A549 (cell line): ENCODE measurements at regions not wholly inside any gene's neighbourhood (a gene's known extent, or its start where the extent isn't known, plus 50 kb on each side); places are given as distances from the start of the nearest gene placed in this dataset.

Experiments
- ATAC-seq, 2 experiments: fragments of 200-7000 bp in 1 of 2; fragments of >200 bp in 1 of 2; cut with Nextera tagmentation in 1 of 2; cut with Tn5 transposase in 1 of 2; 3 replicates each; pipeline versions ENCODE4 v1.8.0 to v1.9.1; 2018 to 2020; ENCODE audit warnings: mild to moderate bottlenecking in 1 of 2, moderate library complexity in 1 of 2
- CTCF ChIA-PET: fragments of 300-600 bp; sonication (Branson Sonifier 250); formaldehyde crosslinking; extraction: SDS; loops from one replicate; lab custom pipeline; 2021; ENCODE audit warnings: antibody characterized with exemption, inconsistent platforms; lab: Yijun Ruan, JAX
- POLR2A ChIA-PET: fragments of 350-600 bp; formaldehyde crosslinking; extraction: SDS; loops from one replicate; lab custom pipeline; 2021; ENCODE audit warnings: antibody characterized with exemption, inconsistent platforms; lab: Yijun Ruan, JAX
- DNase-seq, 2 experiments: peaks; one replicate each; pipeline versions ENCODE4 v3.0.0 to v3.0.0-alpha.2; 2011 to 2016; ENCODE audit warnings: low read depth in 1 of 2, low spot score in 1 of 2
- FAIRE-seq: peaks from 2 replicates; lab custom pipeline; 2011; peaks lifted over from hg19 to GRCh38; lab: Jason Lieb, UNC
- H3K27ac ChIP-seq, 2 experiments: fragments of >200 bp; sonication (Bioruptor Twin); formaldehyde crosslinking; 3 replicates each; pipeline ENCODE4 v1.5.1; 2016 to 2017
- H3K4me1 ChIP-seq: fragments of >200 bp; sonication (Bioruptor Twin); formaldehyde crosslinking; 3 replicates; pipeline ENCODE4 v1.6.1; 2016
- H3K4me2 ChIP-seq: fragments of >200 bp; sonication (Bioruptor Twin); formaldehyde crosslinking; 3 replicates; pipeline ENCODE4 v1.6.1; 2016
- H3K4me3 ChIP-seq: fragments of >200 bp; sonication (Bioruptor Twin); formaldehyde crosslinking; 3 replicates; pipeline ENCODE4 v1.5.1; 2016
- H3K9me3 ChIP-seq: fragments of >200 bp; sonication (Bioruptor Twin); formaldehyde crosslinking; 3 replicates; pipeline ENCODE4 v1.6.1; 2016
- CBX8 ChIP-seq: fragments of 200-600 bp; sonication (generic); IDR thresholded peaks from 2 replicates; pipeline ENCODE4 v1.6.1; 2016
- EHMT2 ChIP-seq: fragments of 200-600 bp; sonication (generic); IDR thresholded peaks from 2 replicates; pipeline ENCODE4 v1.6.1; 2016; ENCODE audit warnings: antibody characterized with exemption, low read depth, mild to moderate bottlenecking, moderate library complexity
- FOSL2 ChIP-seq, 2 experiments: fragments of 450-650 bp in 1 of 2; fragments of >200 bp in 1 of 2; sonication (Bioruptor Twin) in 1 of 2; formaldehyde crosslinking; IDR thresholded peaks; 2 replicates each; pipeline versions ENCODE4 v1.5.0 to v1.6.1; 2016 to 2020; ENCODE audit warnings: mild to moderate bottlenecking in 1 of 2, moderate library complexity in 1 of 2
- HEYL ChIP-seq: fragments of 250-450 bp; sonication (Bioruptor Pico); IDR thresholded peaks from 2 replicates; pipeline ENCODE4 v1.8.0; 2021; ENCODE audit warnings: mild to moderate bottlenecking, moderate library complexity
- HOXA7 ChIP-seq: fragments of 250-450 bp; sonication (Bioruptor Pico); IDR thresholded peaks from 2 replicates; pipeline ENCODE4 v1.5.0; 2020; ENCODE audit warnings: mild to moderate bottlenecking, moderate library complexity
- KDM1A ChIP-seq: fragments of 200-600 bp; sonication (generic); IDR thresholded peaks from 2 replicates; pipeline ENCODE4 v1.6.1; 2016; ENCODE audit warnings: low read depth, mild to moderate bottlenecking
- KDM5A ChIP-seq: fragments of 200-600 bp; sonication (generic); IDR thresholded peaks from 2 replicates; pipeline ENCODE4 v1.6.1; 2016; ENCODE audit warnings: antibody characterized with exemption, mild to moderate bottlenecking
- MYC ChIP-seq: IDR thresholded peaks from 2 replicates; pipeline ENCODE4 v1.6.1; 2012; ENCODE audit warnings: mild to moderate bottlenecking, inconsistent platforms, low read length, improper control_type of control experiment, borderline replicate concordance
- RARB ChIP-seq: fragments of 250-450 bp; sonication (Bioruptor Pico); IDR thresholded peaks from 2 replicates; pipeline ENCODE4 v1.8.0; 2021; ENCODE audit warnings: mild to moderate bottlenecking, moderate library complexity
- SMC3 ChIP-seq: fragments of >200 bp; sonication (Bioruptor Twin); formaldehyde crosslinking; IDR thresholded peaks from 3 replicates; pipeline ENCODE4 v1.6.1; 2018; ENCODE audit warnings: inconsistent platforms
- TP53 ChIP-seq: fragments of 250-450 bp; sonication (Bioruptor Pico); IDR thresholded peaks from 2 replicates; pipeline ENCODE4 v1.5.0; 2021; ENCODE audit warnings: mild to moderate bottlenecking, moderate library complexity
- ZFP36 ChIP-seq: fragments of 450-650 bp; IDR thresholded peaks from 2 replicates; pipeline ENCODE4 v1.6.1; 2014; ENCODE audit warnings: borderline replicate concordance; ENCODE audit not compliant: partially characterized antibody
- ZNF302 ChIP-seq: fragments of 250-450 bp; sonication (Bioruptor Pico); IDR thresholded peaks from 2 replicates; pipeline ENCODE4 v1.9.0; 2021; ENCODE audit warnings: inconsistent platforms, mild to moderate bottlenecking, moderate library complexity
- ZSCAN20 ChIP-seq: fragments of 250-450 bp; sonication (Bioruptor Pico); IDR thresholded peaks from 2 replicates; pipeline ENCODE4 v1.8.0; 2022; ENCODE audit warnings: mild to moderate bottlenecking, moderate library complexity
- WGBS: methylation state at CpG from one replicate; pipeline ENCODE4 v1.1.6; 2017; ENCODE audit errors: missing lambda C conversion rate; 5-methylcytosine and 5-hydroxymethylcytosine counted together
- TF ChIP-seq, protein P1 (sequence below): IDR thresholded peaks from 2 replicates; pipeline ENCODE4 v1.6.1; 2012; ENCODE audit warnings: low read depth, borderline replicate concordance
- TF ChIP-seq, protein P2 (sequence below): fragments of 250-450 bp; sonication (Bioruptor Pico); IDR thresholded peaks from 2 replicates; pipeline ENCODE4 v1.5.0; 2020; ENCODE audit warnings: low read depth, mild to moderate bottlenecking, moderate library complexity
- TF ChIP-seq, protein P3 (sequence below): IDR thresholded peaks from 2 replicates; pipeline ENCODE4 v1.6.1; 2012
- TF ChIP-seq, protein P4 (sequence below): fragments of >200 bp; sonication (Bioruptor Twin); formaldehyde crosslinking; IDR thresholded peaks from 2 replicates; pipeline ENCODE4 v1.6.1; 2016

DNA sequence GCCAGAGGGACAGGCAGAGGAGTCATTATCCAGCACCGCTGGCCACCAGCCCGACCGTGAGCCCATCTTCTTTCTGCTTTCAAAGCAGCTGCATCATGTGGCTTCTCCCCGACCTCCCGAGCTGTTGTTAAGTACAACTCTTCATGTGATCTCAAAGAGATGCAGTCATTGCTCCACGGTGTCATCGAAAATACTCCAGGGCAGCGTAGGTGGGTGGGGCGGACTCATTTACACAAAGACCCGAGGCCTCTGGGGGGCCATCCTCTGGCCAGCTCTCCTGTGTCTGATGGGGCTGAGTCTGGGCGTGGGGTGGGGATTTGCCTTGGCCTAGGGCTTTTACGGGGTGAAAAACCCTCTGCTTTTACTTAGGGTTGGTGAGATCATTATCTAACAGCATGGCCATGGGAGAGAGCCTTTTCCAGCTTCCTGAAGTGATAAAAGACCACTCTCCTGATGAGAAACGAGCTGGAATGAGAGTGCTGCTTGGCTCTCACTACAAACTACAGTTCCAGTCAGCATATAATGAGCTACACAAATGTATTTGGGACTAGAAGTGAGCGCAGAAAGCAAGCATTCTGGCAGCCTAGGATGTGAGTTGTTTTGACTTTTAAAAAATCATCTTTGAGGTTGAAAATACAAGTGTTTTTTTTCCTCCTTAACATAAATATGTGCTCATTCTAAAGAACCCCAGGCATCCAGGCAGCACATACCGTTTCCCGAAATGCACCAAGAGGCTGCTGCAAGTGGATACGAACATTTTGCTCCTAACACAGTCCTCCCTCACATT is 165.0 kb downstream of the RHOU start:
- CTCF ChIA-PET, result interaction anchor here (1.8 kb wide), 1 partner anchor 327 kb away, joined by 11 read pairs; no protein-coding TSS in a partner anchor
- no peaks in the 10 kb centered on the region for H3K9me3 ChIP-seq
- no peak overlapping the region for H3K4me2 ChIP-seq
- DNase-seq (no peak), ATAC-seq (no peak), FAIRE-seq (no peak)
- no peak overlapping the region for H3K4me3 ChIP-seq
- TF ChIP-seq HOXA7 (CRISPR knock-in tag), result no peak
- no peak for TF ChIP-seq MYC
- TF ChIP-seq, protein P1, sequence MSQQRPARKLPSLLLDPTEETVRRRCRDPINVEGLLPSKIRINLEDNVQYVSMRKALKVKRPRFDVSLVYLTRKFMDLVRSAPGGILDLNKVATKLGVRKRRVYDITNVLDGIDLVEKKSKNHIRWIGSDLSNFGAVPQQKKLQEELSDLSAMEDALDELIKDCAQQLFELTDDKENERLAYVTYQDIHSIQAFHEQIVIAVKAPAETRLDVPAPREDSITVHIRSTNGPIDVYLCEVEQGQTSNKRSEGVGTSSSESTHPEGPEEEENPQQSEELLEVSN, result no peak
- TF ChIP-seq, protein P2, sequence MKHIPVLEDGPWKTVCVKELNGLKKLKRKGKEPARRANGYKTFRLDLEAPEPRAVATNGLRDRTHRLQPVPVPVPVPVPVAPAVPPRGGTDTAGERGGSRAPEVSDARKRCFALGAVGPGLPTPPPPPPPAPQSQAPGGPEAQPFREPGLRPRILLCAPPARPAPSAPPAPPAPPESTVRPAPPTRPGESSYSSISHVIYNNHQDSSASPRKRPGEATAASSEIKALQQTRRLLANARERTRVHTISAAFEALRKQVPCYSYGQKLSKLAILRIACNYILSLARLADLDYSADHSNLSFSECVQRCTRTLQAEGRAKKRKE (CRISPR knock-in tag), result no peak
- no peak for TF ChIP-seq ZSCAN20 (CRISPR knock-in tag)
- TF ChIP-seq TP53, result no peak
- TF ChIP-seq CBX8, result no peak
- no peak for TF ChIP-seq SMC3
- TF ChIP-seq RARB (CRISPR knock-in tag), result no peak
- no peak for TF ChIP-seq ZNF302 (CRISPR knock-in tag)
- TF ChIP-seq KDM5A, result no peak
- no peak for TF ChIP-seq ZFP36
- no peak for TF ChIP-seq HEYL (CRISPR knock-in tag)
- no peak for TF ChIP-seq EHMT2
- TF ChIP-seq FOSL2 (IDR thresholded peaks at IDR 0.05), result no peak
- no peak for TF ChIP-seq FOSL2 (CRISPR knock-in tag; IDR thresholded peaks at IDR 0.05)
- no peak for TF ChIP-seq KDM1A
- TF ChIP-seq, protein P3, sequence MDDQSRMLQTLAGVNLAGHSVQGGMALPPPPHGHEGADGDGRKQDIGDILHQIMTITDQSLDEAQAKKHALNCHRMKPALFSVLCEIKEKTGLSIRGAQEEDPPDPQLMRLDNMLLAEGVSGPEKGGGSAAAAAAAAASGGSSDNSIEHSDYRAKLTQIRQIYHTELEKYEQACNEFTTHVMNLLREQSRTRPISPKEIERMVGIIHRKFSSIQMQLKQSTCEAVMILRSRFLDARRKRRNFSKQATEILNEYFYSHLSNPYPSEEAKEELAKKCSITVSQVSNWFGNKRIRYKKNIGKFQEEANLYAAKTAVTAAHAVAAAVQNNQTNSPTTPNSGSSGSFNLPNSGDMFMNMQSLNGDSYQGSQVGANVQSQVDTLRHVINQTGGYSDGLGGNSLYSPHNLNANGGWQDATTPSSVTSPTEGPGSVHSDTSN, result no peak
- H3K27ac ChIP-seq, result no peak overlapping the region
- H3K4me1 ChIP-seq, result peaks cover 19% of the 10 kb centered on the region
- 85% methylated on average over 17 of the region's 17 CpGs for WGBS
- POLR2A ChIA-PET, result no interaction called here

DNA sequence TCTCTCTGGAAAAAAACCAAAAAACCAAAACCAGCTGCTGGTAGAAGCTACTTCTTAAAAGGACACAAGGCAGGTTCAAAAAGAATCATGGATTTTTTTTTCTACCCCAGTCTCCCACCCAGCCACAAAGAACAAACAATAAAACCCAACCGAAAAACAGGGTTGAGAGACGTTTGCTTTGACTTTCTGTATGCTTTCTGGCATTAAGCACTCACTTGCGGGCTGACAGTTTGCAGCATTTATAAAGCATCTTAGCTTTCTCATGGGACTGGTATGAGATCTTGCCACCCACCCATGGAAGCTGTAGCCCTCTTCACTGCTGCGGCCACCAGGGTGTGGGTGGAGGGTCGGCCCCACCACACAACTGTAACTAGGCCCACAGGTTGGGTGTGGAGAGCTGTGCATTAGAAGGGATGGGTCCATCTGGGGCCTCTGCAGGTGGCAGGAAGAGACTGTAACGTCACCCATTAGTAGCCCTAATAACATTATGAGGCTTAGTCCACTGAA is 165.7 kb downstream of the RHOU start:
- ChIA-PET CTCF (interaction anchor here (0.6 to 1.8 kb wide), 4 partner anchors 10 to 327 kb away, joined by 3 to 11 read pairs (median 4); partner anchors contain the start of gene RHOU), POLR2A (no interaction called here)
- Histone ChIP-seq H3K4me2 (no peak overlapping the region), H3K4me3 (no peak overlapping the region), H3K27ac (no peak overlapping the region), H3K9me3 (no peaks in the 10 kb centered on the region), H3K4me1 (peaks cover 19% of the 10 kb centered on the region)
- FAIRE-seq (no peak), DNase-seq (no peak), ATAC-seq (no peak)
- 82% methylated on average over 6 of the region's 6 CpGs for WGBS
- TF ChIP-seq, protein P4, sequence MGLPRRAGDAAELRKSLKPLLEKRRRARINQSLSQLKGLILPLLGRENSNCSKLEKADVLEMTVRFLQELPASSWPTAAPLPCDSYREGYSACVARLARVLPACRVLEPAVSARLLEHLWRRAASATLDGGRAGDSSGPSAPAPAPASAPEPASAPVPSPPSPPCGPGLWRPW, result no peak
- TF ChIP-seq CBX8, result no peak
